RWPE1 (cell line): ENCODE measurements at regions not wholly inside any gene's neighbourhood (a gene's known extent, or its start where the extent isn't known, plus 50 kb on each side); places are given as distances from the start of the nearest gene placed in this dataset.

Experiments
- CTCF ChIA-PET: fragments of 350-600 bp; sonication (Branson Sonifier 250); formaldehyde crosslinking; extraction: SDS; loops from one replicate; lab custom pipeline; 2021; lab: Yijun Ruan, JAX
- POLR2A ChIA-PET: fragments of 400-600 bp; formaldehyde crosslinking; extraction: SDS; loops from one replicate; lab custom pipeline; 2020; ENCODE audit warnings: antibody characterized with exemption; ENCODE audit not compliant: low non-redundant PET; lab: Yijun Ruan, JAX
- DNase-seq: peaks from one replicate; pipeline ENCODE4 v3.0.0; 2012; ENCODE audit warnings: low spot score
- H3K27ac ChIP-seq: fragments of 450-650 bp; 2 replicates; pipeline ENCODE4 v1.5.1; 2017
- TF ChIP-seq, protein P1 (sequence below): fragments of 450-650 bp; conservative IDR thresholded peaks from 2 replicates; pipeline ENCODE4 v1.5.1; 2017; ENCODE audit warnings: low read depth, mild to moderate bottlenecking

DNA sequence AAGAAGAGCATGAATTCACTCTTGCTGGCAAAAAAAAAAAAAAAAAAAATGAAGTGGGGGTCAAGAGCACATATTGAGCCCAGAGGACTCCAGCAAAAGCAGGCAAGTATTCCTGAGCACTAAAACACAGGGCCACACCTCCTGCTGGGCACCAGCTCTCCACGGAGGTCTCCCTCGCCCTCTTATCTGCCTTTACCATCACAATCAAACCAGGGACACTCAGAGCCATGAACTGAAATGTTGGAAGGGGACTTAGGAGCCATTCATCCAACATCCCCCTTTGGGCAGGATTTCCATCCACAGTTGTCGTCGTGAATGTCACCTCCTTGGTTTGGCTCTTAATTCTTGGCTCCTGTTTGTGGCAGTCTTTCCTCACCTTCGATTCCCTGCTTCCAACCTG is 89.8 kb upstream of the GNAO1 start:
- TF ChIP-seq, protein P1, sequence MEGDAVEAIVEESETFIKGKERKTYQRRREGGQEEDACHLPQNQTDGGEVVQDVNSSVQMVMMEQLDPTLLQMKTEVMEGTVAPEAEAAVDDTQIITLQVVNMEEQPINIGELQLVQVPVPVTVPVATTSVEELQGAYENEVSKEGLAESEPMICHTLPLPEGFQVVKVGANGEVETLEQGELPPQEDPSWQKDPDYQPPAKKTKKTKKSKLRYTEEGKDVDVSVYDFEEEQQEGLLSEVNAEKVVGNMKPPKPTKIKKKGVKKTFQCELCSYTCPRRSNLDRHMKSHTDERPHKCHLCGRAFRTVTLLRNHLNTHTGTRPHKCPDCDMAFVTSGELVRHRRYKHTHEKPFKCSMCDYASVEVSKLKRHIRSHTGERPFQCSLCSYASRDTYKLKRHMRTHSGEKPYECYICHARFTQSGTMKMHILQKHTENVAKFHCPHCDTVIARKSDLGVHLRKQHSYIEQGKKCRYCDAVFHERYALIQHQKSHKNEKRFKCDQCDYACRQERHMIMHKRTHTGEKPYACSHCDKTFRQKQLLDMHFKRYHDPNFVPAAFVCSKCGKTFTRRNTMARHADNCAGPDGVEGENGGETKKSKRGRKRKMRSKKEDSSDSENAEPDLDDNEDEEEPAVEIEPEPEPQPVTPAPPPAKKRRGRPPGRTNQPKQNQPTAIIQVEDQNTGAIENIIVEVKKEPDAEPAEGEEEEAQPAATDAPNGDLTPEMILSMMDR = no peak
- ChIA-PET CTCF (no interaction called here), POLR2A (no interaction called here)
- no peak for DNase-seq
- no peak overlapping the region for H3K27ac ChIP-seq

DNA sequence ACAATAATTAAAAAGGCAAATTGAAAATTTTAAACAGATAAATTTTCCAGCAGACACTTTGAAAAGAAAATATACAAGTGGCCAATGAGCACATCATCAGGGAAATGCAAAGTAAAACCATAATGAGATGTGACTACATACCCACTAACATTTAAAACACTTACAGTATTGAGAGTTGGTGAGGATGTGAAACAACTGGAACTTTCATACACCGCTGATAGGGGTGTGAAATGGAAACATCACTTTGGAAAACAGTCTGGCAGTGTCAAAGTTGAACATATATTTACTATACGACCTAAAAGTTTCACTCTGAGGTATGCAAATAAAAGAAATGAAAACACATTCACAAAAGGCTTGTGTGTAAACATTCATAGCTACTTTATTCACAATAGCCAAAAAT is 94.0 kb upstream of the GNAO1 start:
- TF ChIP-seq, protein P1 = no peak
- no peak overlapping the region for H3K27ac ChIP-seq
- CTCF ChIA-PET = no interaction called here
- no peak for DNase-seq
- POLR2A ChIA-PET = no interaction called here

DNA sequence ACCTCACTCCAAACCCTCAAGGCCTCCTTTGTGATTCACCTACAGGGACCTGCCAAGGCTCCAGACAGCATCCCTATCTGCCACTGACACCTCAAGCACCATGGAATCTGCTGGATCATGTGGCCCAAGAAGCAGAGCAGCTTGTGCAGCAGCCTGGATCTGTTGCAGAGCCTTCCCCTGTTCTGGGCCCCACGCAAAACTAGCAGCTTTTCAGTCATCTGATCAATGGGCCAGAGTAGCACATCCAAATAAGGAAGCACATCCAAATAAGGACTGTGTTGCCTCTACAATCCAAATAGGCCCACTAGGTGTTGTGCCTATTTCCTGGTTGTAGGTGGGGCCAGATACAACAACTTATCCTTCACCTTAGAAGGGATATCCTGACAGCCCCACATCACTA is 97.1 kb upstream of the GNAO1 start:
- ChIA-PET POLR2A (no interaction called here), CTCF (interaction anchor here (0.5 to 0.8 kb wide), 2 partner anchors 126 to 575 kb away, joined by 3 read pairs; no protein-coding TSS in a partner anchor)
- no peak for DNase-seq
- TF ChIP-seq, protein P1 = no peak
- no peak overlapping the region for H3K27ac ChIP-seq

DNA sequence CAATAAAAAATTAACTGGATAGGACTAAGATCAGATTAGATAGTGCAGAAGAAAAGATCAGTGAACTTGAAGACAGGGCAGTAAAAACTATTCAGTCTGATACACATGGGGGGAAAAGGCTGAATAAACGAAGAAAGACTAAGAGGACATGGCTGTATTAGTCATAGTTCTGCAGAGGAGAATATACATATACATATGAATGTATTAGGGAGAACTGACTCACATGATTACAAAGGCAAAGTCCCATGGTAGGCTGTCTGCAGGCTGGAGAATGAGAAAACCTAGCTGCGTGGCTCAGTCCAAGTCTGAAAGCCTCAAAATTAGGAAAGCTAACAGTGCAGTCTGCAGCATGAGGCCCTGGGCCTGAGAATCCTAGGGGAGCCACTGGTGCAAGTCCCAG is 98.2 kb upstream of the GNAO1 start:
- peak; percentile 13 for DNase-seq
- POLR2A ChIA-PET = no interaction called here
- CTCF ChIA-PET = no interaction called here
- H3K27ac ChIP-seq = no peak overlapping the region
- TF ChIP-seq, protein P1 = no peak

DNA sequence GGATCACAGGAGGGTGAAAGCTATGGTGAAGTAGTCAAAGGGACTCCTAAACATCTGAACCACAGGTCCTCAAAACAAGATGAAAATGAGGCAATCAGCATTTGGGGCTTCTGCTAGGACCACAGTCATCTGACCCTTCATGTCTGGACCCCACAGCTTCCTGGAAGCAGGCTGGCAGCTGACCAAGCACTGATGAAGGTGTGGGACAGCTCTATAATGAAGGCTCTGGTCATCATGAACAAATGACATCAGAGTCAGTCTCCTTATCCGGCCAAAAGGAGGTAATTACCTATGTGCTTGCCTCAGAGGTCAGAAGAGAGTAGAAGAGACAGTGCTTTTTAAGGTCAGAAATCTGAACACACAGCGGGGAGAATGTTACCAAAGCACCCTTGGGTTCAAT is 101.2 kb upstream of the GNAO1 start:
- CTCF ChIA-PET = no interaction called here

DNA sequence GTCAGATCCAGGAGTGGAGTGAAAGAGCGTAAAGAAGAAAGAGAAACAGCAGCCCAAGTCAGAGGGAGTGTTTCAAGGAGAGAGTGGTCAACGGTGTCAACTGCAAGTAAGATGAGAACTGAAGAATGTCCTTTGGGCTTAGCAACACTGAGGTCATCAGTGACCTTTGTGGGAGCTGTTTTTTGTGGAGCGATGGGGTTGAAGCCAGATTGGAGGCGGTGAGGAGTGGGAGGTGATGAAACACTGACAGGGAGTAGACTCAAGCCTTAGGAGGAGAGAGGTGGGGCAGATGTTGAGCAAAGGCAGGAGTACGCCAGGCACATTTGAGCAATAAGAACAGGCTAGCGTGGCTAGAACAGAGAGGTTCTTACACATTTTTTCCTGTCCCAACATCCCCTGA is 103.7 kb upstream of the GNAO1 start:
- no peak overlapping the region for H3K27ac ChIP-seq
- TF ChIP-seq, protein P1 = no peak
- ChIA-PET CTCF (no interaction called here), POLR2A (no interaction called here)
- DNase-seq = no peak

More for the DNA sequence above, 101.2 kb upstream of the GNAO1 start:
- DNase-seq = no peak
- no peak overlapping the region for H3K27ac ChIP-seq
- POLR2A ChIA-PET = no interaction called here
- TF ChIP-seq, protein P1 = no peak

DNA sequence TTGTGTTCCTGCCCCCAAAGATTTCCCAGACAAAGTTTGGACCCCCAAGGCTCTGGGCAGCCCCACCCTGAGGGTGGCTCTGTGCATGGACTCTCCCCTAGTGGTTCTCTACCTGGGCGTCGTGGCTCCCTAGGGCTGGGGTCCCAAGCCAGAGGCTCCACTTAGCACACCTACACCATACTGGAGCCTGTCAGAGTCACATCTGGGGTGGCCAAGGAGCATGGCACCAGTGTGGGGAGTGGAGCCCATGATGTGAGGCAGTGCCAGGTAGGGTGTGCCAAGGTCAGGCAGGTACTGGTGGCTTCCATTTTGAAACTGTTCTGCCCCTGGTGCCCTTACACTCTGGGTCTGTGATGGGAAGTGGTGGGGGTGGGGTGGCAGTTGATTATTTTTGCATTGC is 109.9 kb upstream of the GNAO1 start:
- ChIA-PET CTCF (no interaction called here), POLR2A (no interaction called here)
- TF ChIP-seq, protein P1 = no peak
- no peak for DNase-seq
- H3K27ac ChIP-seq = no peak overlapping the region
